ENCODE measurements at regions not wholly inside any gene's neighbourhood (a gene's known extent, or its start where the extent isn't known, plus 50 kb on each side); places are given as distances from the start of the nearest gene placed in this dataset.

GRCh38 chr13:75180805-75181455 lies 301.0 kb downstream of the TBC1D4 start:
- Histone ChIP-seq H3K4me2 (ENCODE audit: control insufficient read depth, insufficient read depth) (no peak overlapping the region), H3K27me3 (replicated peaks in 1 of 2; ENCODE audit: control insufficient read depth in 2 of 2, insufficient read depth in 2 of 2, low read length in 1 of 2) (no peaks in the 10 kb centered on the region; a peak in 1 of 4 replicates), H4K20me1 (ENCODE audit: control insufficient read depth, insufficient read depth) (no peaks in the 10 kb centered on the region), H3K79me2 (ENCODE audit: control insufficient read depth, insufficient read depth, low read length) (no peaks in the 10 kb centered on the region), H3K9ac (ENCODE audit: control insufficient read depth, insufficient read depth, low read length) (no peak overlapping the region), H3K36me3 (ENCODE audit: control insufficient read depth in 2 of 2, insufficient read depth in 2 of 2, low read length in 1 of 2) (no peaks in the 10 kb centered on the region), H3K9me3 (replicated peaks; ENCODE audit: control insufficient read depth, insufficient read depth, low read length) (no peaks in the 10 kb centered on the region), H3K4me1 (ENCODE audit: control insufficient read depth, insufficient read depth, low read length) (no peaks in the 10 kb centered on the region), H3K4me3 (no peak overlapping the region), H3K27ac (ENCODE audit: control insufficient read depth, insufficient read depth) (no peak overlapping the region), H2AFZ (ENCODE audit: control insufficient read depth, low read depth, low read length) (no peak overlapping the region)
- intact Hi-C loops (cut with micrococcal nuclease; ENCODE audit: unreplicated experiment) (no loop called here), in situ Hi-C loops (cut with MboI) (no loop called here)
- ATAC-seq (no peak), FAIRE-seq (no peak), DNase-seq (ENCODE audit: low read depth, low spot score) (no peak)
- CTCF ChIA-PET: no interaction called here
- WGBS (ENCODE audit: insufficient coverage, insufficient replicate concordance, low lambda C conversion rate, missing lambda C conversion rate): 63% methylated on average over 1 of the region's 1 CpG
- POLR2A ChIA-PET: no interaction called here
- no TSS peak for BruUV-seq (replicated peaks)
- SMC1A ChIA-PET (ENCODE audit: uncharacterized antibody, unreplicated experiment): no interaction called here
- RAD21 ChIA-PET (ENCODE audit: unreplicated experiment): no interaction called here
- TF ChIP-seq SP1 (IDR thresholded peaks at IDR 0.05; ENCODE audit: low read depth, low read length) (no peak), CREM (IDR thresholded peaks at IDR 0.05; ENCODE audit: low read depth) (no peak), POLR2A (IDR thresholded peaks at IDR 0.05; ENCODE audit: low read depth, low read length) (no peak), CHD2 (IDR thresholded peaks at IDR 0.05; ENCODE audit: borderline replicate concordance, low read depth, low read length) (no peak), DPF2 (IDR thresholded peaks at IDR 0.05) (no peak), KAT2A (conservative IDR thresholded peaks at IDR 0.05; ENCODE audit: control insufficient read depth, low read depth, low read length) (no peak), LARP7 (IDR thresholded peaks at IDR 0.05) (no peak)
- TF ChIP-seq, protein P1, sequence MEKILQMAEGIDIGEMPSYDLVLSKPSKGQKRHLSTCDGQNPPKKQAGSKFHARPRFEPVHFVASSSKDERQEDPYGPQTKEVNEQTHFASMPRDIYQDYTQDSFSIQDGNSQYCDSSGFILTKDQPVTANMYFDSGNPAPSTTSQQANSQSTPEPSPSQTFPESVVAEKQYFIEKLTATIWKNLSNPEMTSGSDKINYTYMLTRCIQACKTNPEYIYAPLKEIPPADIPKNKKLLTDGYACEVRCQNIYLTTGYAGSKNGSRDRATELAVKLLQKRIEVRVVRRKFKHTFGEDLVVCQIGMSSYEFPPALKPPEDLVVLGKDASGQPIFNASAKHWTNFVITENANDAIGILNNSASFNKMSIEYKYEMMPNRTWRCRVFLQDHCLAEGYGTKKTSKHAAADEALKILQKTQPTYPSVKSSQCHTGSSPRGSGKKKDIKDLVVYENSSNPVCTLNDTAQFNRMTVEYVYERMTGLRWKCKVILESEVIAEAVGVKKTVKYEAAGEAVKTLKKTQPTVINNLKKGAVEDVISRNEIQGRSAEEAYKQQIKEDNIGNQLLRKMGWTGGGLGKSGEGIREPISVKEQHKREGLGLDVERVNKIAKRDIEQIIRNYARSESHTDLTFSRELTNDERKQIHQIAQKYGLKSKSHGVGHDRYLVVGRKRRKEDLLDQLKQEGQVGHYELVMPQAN (conservative IDR thresholded peaks at IDR 0.05): no peak
